SK-N-SH (cell line): ENCODE measurements at regions not wholly inside any gene's neighbourhood (a gene's known extent, or its start where the extent isn't known, plus 50 kb on each side); places are given as distances from the start of the nearest gene placed in this dataset.

ENCODE experiments used
- CTCF ChIA-PET: fragments of 300-600, 350-600 bp; formaldehyde crosslinking; extraction: SDS; loops from one replicate; lab custom pipeline; 2021; lab: Yijun Ruan, JAX
- POLR2A ChIA-PET: fragments of 350-600 bp; sonication (Branson Sonifier 250); formaldehyde crosslinking; extraction: SDS; loops from one replicate; lab custom pipeline; 2020; ENCODE audit warnings: antibody characterized with exemption, inconsistent platforms; lab: Yijun Ruan, JAX
- DNase-seq: peaks from one replicate; pipeline ENCODE4 v3.0.0; 2012
- H2AFZ ChIP-seq: fragments of 200-600 bp; sonication (generic); 2 replicates; pipeline ENCODE4 v1.8.1; 2016; ENCODE audit warnings: antibody characterized with exemption, mild to moderate bottlenecking, low read depth
- H3F3A ChIP-seq: fragments of 200-600 bp; sonication (generic); replicated peaks from 2 replicates; pipeline ENCODE3; 2016; ENCODE audit warnings: antibody characterized with exemption, mild to moderate bottlenecking; ENCODE audit not compliant: insufficient read depth
- H3K27ac ChIP-seq, 2 experiments: fragments of 200-500 bp in 1 of 2; fragments of 200-600 bp in 1 of 2; sonication (Bioruptor generic) in 1 of 2; sonication (generic), shearing (Covaris generic) in 1 of 2; 2 replicates each; pipeline versions ENCODE4 v1.5.1 to v1.6.1; 2014 to 2016; ENCODE audit warnings: low read depth in 2 of 2, inconsistent platforms in 1 of 2, low read length in 1 of 2, mild to moderate bottlenecking in 1 of 2, mixed read lengths in 1 of 2
- H3K27me3 ChIP-seq: fragments of 200-600 bp; sonication (generic), shearing (Covaris generic); 2 replicates; pipeline ENCODE4 v1.6.1; 2016; ENCODE audit warnings: mixed run types; ENCODE audit not compliant: insufficient read depth
- H3K36me3 ChIP-seq, 2 experiments: fragments of 200-500 bp in 1 of 2; fragments of 200-600 bp in 1 of 2; sonication (Bioruptor generic) in 1 of 2; sonication (generic) in 1 of 2; replicated peaks in 1 of 2; 2 replicates each; pipeline versions ENCODE3 to v1.5.1; 2014 to 2016; ENCODE audit warnings: low read length in 1 of 2, mild to moderate bottlenecking in 1 of 2; ENCODE audit not compliant: insufficient read depth in 2 of 2, control insufficient read depth in 1 of 2
- H3K4me1 ChIP-seq, 2 experiments: fragments of 200-500 bp in 1 of 2; fragments of 200-600 bp in 1 of 2; sonication (Bioruptor generic) in 1 of 2; sonication (generic), shearing (Covaris generic) in 1 of 2; 2 replicates each; pipeline versions ENCODE4 v1.5.1 to v1.6.1; 2014 to 2016; ENCODE audit warnings: low read depth in 1 of 2, low read length in 1 of 2, mixed run types in 1 of 2; ENCODE audit not compliant: insufficient read depth in 2 of 2, control insufficient read depth in 1 of 2
- H3K4me2 ChIP-seq: fragments of 200-600 bp; sonication (generic), shearing (Covaris generic); 2 replicates; pipeline ENCODE4 v1.6.1; 2017; ENCODE audit warnings: mixed run types
- H3K4me3 ChIP-seq, 2 experiments: fragments of 200-500 bp in 1 of 2; fragments of 200-600 bp in 1 of 2; sonication (Bioruptor generic) in 1 of 2; sonication (generic), shearing (Covaris generic) in 1 of 2; 2 replicates each; pipeline versions ENCODE4 v1.5.1 to v1.8.1; 2014 to 2016; ENCODE audit warnings: low read depth in 2 of 2, inconsistent platforms in 1 of 2, low read length in 1 of 2, mild to moderate bottlenecking in 1 of 2, mixed read lengths in 1 of 2, moderate library complexity in 1 of 2
- H3K79me2 ChIP-seq: fragments of 200-600 bp; sonication (generic); 2 replicates; pipeline ENCODE4 v1.8.1; 2017; ENCODE audit warnings: mild to moderate bottlenecking; ENCODE audit not compliant: insufficient read depth
- H3K9ac ChIP-seq: fragments of 200-600 bp; sonication (generic); 2 replicates; pipeline ENCODE4 v1.6.1; 2017; ENCODE audit warnings: mixed run types
- H3K9me2 ChIP-seq: fragments of 200-600 bp; sonication (generic); 2 replicates; pipeline ENCODE4 v1.6.1; 2017; ENCODE audit warnings: mixed run types
- H3K9me3 ChIP-seq: fragments of 200-600 bp; sonication (generic); 2 replicates; pipeline ENCODE4 v1.6.1; 2017; ENCODE audit warnings: mixed run types, mild to moderate bottlenecking, moderate library complexity
- H4K20me1 ChIP-seq: fragments of 200-600 bp; sonication (generic); 2 replicates; pipeline ENCODE4 v1.6.1; 2017; ENCODE audit warnings: mild to moderate bottlenecking, mixed run types; ENCODE audit not compliant: insufficient read depth
- CHD2 ChIP-seq: fragments of 150-350 bp; IDR thresholded peaks from 2 replicates; pipeline ENCODE4 v1.6.1; 2018; ENCODE audit warnings: low read length; ENCODE audit not compliant: partially characterized antibody
- CTCF ChIP-seq: fragments of 200-600 bp; sonication (generic); IDR thresholded peaks from 2 replicates; pipeline ENCODE4 v1.6.1; 2017; ENCODE audit warnings: antibody characterized with exemption, mild to moderate bottlenecking, moderate library complexity
- EP300 ChIP-seq, 2 experiments: IDR thresholded peaks; 2 replicates each; pipeline versions ENCODE4 v1.4.0 to v1.6.1; 2012; ENCODE audit warnings: borderline replicate concordance in 1 of 2, low read depth in 1 of 2, low read length in 1 of 2
- FOXJ3 ChIP-seq: sonication (generic); formaldehyde crosslinking; IDR thresholded peaks from 2 replicates; pipeline ENCODE4 v1.5.1; 2020; ENCODE audit warnings: mild to moderate bottlenecking, missing genetic modification reagents
- FOXM1 ChIP-seq: IDR thresholded peaks from 2 replicates; pipeline ENCODE4 v1.4.0; 2012; ENCODE audit warnings: low read depth, mild to moderate bottlenecking
- GABPA ChIP-seq: IDR thresholded peaks from 2 replicates; pipeline ENCODE4 v1.4.0; 2012; ENCODE audit warnings: low read depth, mild to moderate bottlenecking
- GATA2 ChIP-seq: sonication (generic); formaldehyde crosslinking; IDR thresholded peaks from 2 replicates; pipeline ENCODE4 v1.5.0; 2020; ENCODE audit warnings: mild to moderate bottlenecking, missing genetic modification reagents
- MXI1 ChIP-seq: IDR thresholded peaks from 2 replicates; pipeline ENCODE4 v1.6.1; 2012; ENCODE audit warnings: mild to moderate bottlenecking, low read depth, low read length, improper control_type of control experiment
- NRF1 ChIP-seq: IDR thresholded peaks from 2 replicates; pipeline ENCODE4 v1.6.1; 2012; ENCODE audit warnings: low read depth, mild to moderate bottlenecking, low read length
- PBX3 ChIP-seq: IDR thresholded peaks from 2 replicates; pipeline ENCODE4; 2012
- RCOR1 ChIP-seq: fragments of 150-350 bp; IDR thresholded peaks from 2 replicates; pipeline ENCODE4 v1.6.1; 2017; ENCODE audit warnings: antibody characterized with exemption, low read length
- RXRA ChIP-seq: IDR thresholded peaks from 2 replicates; pipeline ENCODE4 v1.4.0; 2012; ENCODE audit warnings: low read depth, mild to moderate bottlenecking, borderline replicate concordance
- SIN3A ChIP-seq: IDR thresholded peaks from 2 replicates; pipeline ENCODE4 v1.6.1; 2012; ENCODE audit warnings: low read depth, mild to moderate bottlenecking, low read length, moderate library complexity, borderline replicate concordance
- TCF12 ChIP-seq: IDR thresholded peaks from 2 replicates; pipeline ENCODE4 v1.4.0; 2012
- TEAD4 ChIP-seq: IDR thresholded peaks from 2 replicates; pipeline ENCODE4 v1.4.0; 2012; ENCODE audit warnings: mild to moderate bottlenecking, borderline replicate concordance; ENCODE audit not compliant: insufficient read depth
- USF1 ChIP-seq: IDR thresholded peaks from 2 replicates; pipeline ENCODE4 v1.4.0; 2012; ENCODE audit warnings: low read depth, borderline replicate concordance
- WGBS: methylation state at CpG from one replicate; pipeline ENCODE4 v1.1.6; 2017; ENCODE audit warnings: low lambda C conversion rate; 5-methylcytosine and 5-hydroxymethylcytosine counted together

GRCh38 chr13:73962284-73962683 is 171.9 kb downstream of the KLF12 start (continued):
- TF ChIP-seq CTCF: no peak
- TF ChIP-seq RXRA: no peak
- TF ChIP-seq FOXM1: no peak
- no peak for TF ChIP-seq TEAD4
- TF ChIP-seq TCF12: no peak

- Histone ChIP-seq H3K4me2 (no peak overlapping the region), H3K36me3 (peaks cover 0 to 4% of the 10 kb centered on the region in 2 experiments), H3K79me2 (peaks cover 12% of the 10 kb centered on the region), H3K9me3 (no peaks in the 10 kb centered on the region), H3K9me2 (no peaks in the 10 kb centered on the region)
- POLR2A ChIA-PET: no interaction called here
- no peak for TF ChIP-seq NRF1
- TF ChIP-seq, all 33 proteins: peak for 0
- no peak overlapping the region for H2AFZ ChIP-seq
- H3K9ac ChIP-seq: no peak overlapping the region
- WGBS: 95% methylated on average over 4 of the region's 4 CpGs
- no peak overlapping the region for H3K4me3 ChIP-seq
- CTCF ChIA-PET: no interaction called here
- no peak for DNase-seq
- no peaks in the 10 kb centered on the region for H3F3A ChIP-seq
- H3K27me3 ChIP-seq: no peaks in the 10 kb centered on the region
- no peak overlapping the region for H3K27ac ChIP-seq
- H3K4me1 ChIP-seq: peaks cover 3% of the 10 kb centered on the region in 2 experiments; a peak in 2 of 4 replicates
- H4K20me1 ChIP-seq: no peaks in the 10 kb centered on the region
Measured at GRCh38 chr13:73961181-73961580, 173.0 kb downstream of the KLF12 start.

- 74% methylated on average over 1 of the region's 1 CpG for WGBS
- Histone ChIP-seq H3K4me1 (peaks cover 5 to 9% of the 10 kb centered on the region in 2 experiments; a peak in 2 of 4 replicates), H3K4me3 (no peak overlapping the region), H3K4me2 (no peak overlapping the region), H3K9me2 (no peaks in the 10 kb centered on the region), H3K27ac (no peak overlapping the region), H3K9ac (no peak overlapping the region), H3K79me2 (peaks cover 5% of the 10 kb centered on the region), H3K9me3 (no peaks in the 10 kb centered on the region), H4K20me1 (no peaks in the 10 kb centered on the region), H3K36me3 (peaks cover 0 to 4% of the 10 kb centered on the region in 2 experiments), H3K27me3 (no peaks in the 10 kb centered on the region), H2AFZ (no peak overlapping the region), H3F3A (no peaks in the 10 kb centered on the region)
- no peak for TF ChIP-seq PBX3
- no peak for TF ChIP-seq MXI1
- TF ChIP-seq FOXM1: no peak
- no peak for TF ChIP-seq RCOR1
- no peak for TF ChIP-seq GABPA
- no peak for TF ChIP-seq CHD2
- TF ChIP-seq FOXJ3: no peak
- TF ChIP-seq GATA2 (CRISPR knock-in tag): no peak
- TF ChIP-seq EP300 (IDR thresholded peaks at IDR 0.05; ENCODE audit: borderline replicate concordance in 1 of 2, low read depth in 1 of 2, low read length in 1 of 2): no peak
- no peak for TF ChIP-seq TCF12
- no peak for TF ChIP-seq USF1
- TF ChIP-seq SIN3A: no peak
- ChIA-PET POLR2A (no interaction called here), CTCF (no interaction called here)
- no peak for DNase-seq
Measured at GRCh38 chr13:73960474-73960873, 173.7 kb downstream of the KLF12 start.
